ENCODE measurements at regions not wholly inside any gene's neighbourhood (a gene's known extent, or its start where the extent isn't known, plus 50 kb on each side); places are given as distances from the start of the nearest gene placed in this dataset.
A peak's percentile ranks its signal among the peaks of the same experiment; 100 is the strongest.
"Not testable (repeated sequence)": the region's sequence is repeated elsewhere in the genome, so short reads cannot be mapped to it uniquely, and the experiment has no call there.

DNA sequence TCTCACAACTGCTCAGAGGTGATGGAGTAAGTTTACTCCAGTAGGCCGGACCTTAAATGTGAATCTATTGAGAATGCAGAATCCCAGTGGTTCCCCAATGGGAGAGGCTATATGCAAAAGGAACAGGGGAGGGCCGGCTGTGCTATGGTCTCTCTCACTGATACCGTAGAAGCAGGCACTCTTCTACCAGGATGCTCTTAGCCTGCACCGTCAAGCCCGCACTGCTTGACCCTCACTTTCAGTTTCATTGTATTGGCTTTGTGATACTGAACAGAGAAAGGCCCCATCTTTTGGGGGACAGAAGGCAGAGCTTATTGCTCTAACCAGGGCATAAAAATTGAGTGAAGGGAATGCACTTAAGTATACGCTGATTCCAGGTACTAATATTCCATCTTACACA, 615.0 kb upstream of the RGMB start:
- in situ Hi-C loops (cut with HindIII; ENCODE audit: low pct_unique_long_range_greater_than_20kb, low sequenced_read_pairs), result no loop called here
- DNase-seq (ENCODE audit: low read depth), result no peak

DNA sequence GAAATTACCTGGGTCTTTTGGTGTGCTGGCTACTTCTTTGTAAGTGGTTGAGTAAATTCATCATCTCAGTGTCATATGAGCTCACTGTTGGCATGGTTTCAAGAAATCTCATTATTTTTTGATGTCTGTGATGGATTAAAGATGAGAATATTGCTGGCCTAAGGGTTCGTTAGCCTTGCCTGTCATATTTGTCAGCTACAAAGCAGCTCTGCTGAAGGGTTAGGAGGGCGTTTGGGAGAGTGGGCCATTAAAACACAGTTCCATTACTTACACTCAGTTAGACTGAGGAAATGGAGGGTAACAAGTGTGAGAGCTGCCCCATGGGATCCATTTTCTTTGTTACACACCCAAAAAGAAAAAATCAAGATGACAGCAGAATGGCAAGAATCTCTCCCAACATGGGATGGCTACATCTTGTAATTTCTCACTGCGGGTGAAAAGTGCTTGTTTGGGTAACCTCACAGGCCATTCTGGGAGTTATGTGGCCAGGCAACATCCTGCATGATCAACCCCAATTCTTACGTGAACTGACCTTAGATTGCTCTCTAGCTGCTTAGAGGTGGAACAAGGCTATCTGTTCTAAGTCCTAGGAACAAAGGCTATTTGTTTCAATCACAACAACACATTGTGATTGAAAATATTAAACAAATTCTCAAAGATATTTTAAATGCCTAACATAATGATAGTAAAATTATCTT, 609.5 kb upstream of the RGMB start:
- no peak for DNase-seq (ENCODE audit: low read depth)
- in situ Hi-C loops (cut with HindIII; ENCODE audit: low pct_unique_long_range_greater_than_20kb, low sequenced_read_pairs), result no loop called here

- DNase-seq (ENCODE audit: low read depth), result no peak
- in situ Hi-C loops (cut with HindIII; ENCODE audit: low pct_unique_long_range_greater_than_20kb, low sequenced_read_pairs), result no loop called here
These were observed 604.6 kb upstream of the RGMB start for GRCh38 chr5:98168871-98169270.

DNA sequence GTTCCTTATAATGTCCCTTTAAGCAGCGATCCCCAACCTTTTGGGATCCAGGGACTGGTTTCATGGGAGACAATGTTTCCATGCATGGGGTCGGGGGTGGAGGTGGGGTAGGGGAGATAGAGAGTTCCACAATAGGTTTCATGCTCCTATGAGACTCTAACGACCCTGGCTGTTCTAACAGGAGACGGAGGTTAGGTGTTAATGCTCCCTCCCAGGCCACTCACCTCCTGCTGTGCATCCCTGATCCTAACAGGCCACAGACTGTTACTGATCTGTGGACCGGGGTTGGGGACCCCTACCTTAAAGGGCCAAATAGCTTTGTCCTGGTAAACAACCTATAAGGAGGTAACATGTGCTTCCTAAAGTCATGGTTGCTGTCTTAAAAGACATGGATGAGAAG, 602.5 kb upstream of the RGMB start:
- in situ Hi-C loops (cut with HindIII; ENCODE audit: low pct_unique_long_range_greater_than_20kb, low sequenced_read_pairs), result no loop called here

GRCh38 chr5:98173334-98173733, 600.1 kb upstream of the RGMB start:
- no peak for DNase-seq (ENCODE audit: low read depth)
- in situ Hi-C loops (cut with HindIII; ENCODE audit: low pct_unique_long_range_greater_than_20kb, low sequenced_read_pairs), result no loop called here

More for the DNA sequence above, 602.5 kb upstream of the RGMB start:
- no peak for DNase-seq (ENCODE audit: low read depth)

GRCh38 chr5:98175474-98175873, 598.0 kb upstream of the RGMB start:
- DNase-seq (ENCODE audit: low read depth), result no peak
- in situ Hi-C loops (cut with HindIII; ENCODE audit: low pct_unique_long_range_greater_than_20kb, low sequenced_read_pairs), result no loop called here

- no peak for DNase-seq (ENCODE audit: low read depth)
- in situ Hi-C loops (cut with HindIII; ENCODE audit: low pct_unique_long_range_greater_than_20kb, low sequenced_read_pairs), result no loop called here
These were observed 593.4 kb upstream of the RGMB start for GRCh38 chr5:98179791-98180755.

GRCh38 chr5:98186128-98186527, 587.3 kb upstream of the RGMB start:
- no peak for DNase-seq (ENCODE audit: low read depth)
- in situ Hi-C loops (cut with HindIII; ENCODE audit: low pct_unique_long_range_greater_than_20kb, low sequenced_read_pairs), result no loop called here

- no peak for DNase-seq (ENCODE audit: low read depth)
- in situ Hi-C loops (cut with HindIII; ENCODE audit: low pct_unique_long_range_greater_than_20kb, low sequenced_read_pairs), result no loop called here
These were observed 585.5 kb upstream of the RGMB start for GRCh38 chr5:98187945-98188344.

GRCh38 chr5:98190344-98190743, 583.1 kb upstream of the RGMB start:
- DNase-seq (ENCODE audit: low read depth); in situ Hi-C loops (cut with HindIII; ENCODE audit: low pct_unique_long_range_greater_than_20kb, low sequenced_read_pairs): not testable (repeated sequence)

DNA sequence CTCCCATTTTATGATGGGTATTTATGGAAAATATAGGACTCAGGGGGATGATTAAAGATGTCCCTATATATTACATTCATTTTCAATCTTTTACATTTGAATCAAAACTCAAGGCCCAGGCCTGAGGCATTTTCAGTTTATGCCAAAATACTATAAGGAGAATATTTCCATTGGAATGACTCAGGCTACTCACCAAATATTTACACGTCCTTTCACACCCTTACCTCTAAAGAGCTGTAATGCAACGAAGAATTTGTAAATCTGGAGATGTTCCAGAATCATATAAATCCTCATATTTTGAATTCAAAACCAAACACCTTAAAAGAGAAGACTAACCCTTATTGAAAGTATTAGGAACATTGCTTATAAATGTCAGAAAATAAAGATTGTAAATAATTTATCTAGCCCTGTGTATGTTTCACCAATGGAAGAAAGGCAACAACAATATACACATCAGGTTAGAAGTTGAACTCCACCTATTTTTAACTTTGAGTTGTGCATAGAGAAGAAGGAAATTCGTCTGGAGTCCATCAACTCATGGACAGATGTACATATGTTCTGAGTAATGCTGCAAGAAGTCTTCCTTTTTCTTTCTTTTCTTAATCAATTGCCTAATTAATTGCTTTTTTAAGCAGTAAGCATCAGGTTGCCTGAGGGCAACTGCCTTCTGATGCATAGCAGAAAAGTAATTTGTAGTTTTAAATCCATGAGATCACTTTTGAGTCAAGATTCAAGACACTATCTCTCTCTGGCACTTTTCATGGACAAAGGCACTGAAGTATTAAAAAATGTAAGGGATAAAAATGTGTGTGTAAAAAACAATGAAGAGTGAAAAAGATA, 579.3 kb upstream of the RGMB start:
- in situ Hi-C loops (cut with HindIII; ENCODE audit: low pct_unique_long_range_greater_than_20kb, low sequenced_read_pairs), result no loop called here
- DNase-seq (ENCODE audit: low read depth), result no peak

- in situ Hi-C loops (cut with HindIII; ENCODE audit: low pct_unique_long_range_greater_than_20kb, low sequenced_read_pairs), result no loop called here
These were observed 572.5 kb upstream of the RGMB start for GRCh38 chr5:98200726-98201541.

DNA sequence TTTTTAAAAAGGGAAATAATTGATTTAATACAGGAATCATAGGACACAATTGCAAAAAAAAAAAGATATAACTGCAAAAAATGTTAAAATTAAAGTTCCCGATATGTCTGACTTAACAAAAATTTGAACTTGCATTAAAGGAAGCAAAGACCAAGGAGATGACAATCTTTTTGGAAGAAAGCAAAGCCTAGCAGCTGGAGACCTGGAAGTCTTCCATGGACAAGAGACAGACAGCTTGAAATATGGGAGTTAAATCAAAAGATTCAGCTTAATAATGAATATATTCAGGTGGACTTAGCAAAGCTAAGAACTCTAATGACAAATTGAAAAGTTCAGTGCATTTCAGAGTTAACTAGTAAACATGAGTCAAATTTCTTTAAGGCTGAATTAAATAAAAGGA, 568.7 kb upstream of the RGMB start:
- in situ Hi-C loops (cut with HindIII; ENCODE audit: low pct_unique_long_range_greater_than_20kb, low sequenced_read_pairs), result no loop called here
- no peak for DNase-seq (ENCODE audit: low read depth)

More at GRCh38 chr5:98200726-98201541, 572.5 kb upstream of the RGMB start:
- no peak for DNase-seq (ENCODE audit: low read depth)

- DNase-seq (ENCODE audit: low read depth), result peak; percentile 29
- in situ Hi-C loops (cut with HindIII; ENCODE audit: low pct_unique_long_range_greater_than_20kb, low sequenced_read_pairs), result no loop called here
These were observed 567.6 kb upstream of the RGMB start for GRCh38 chr5:98205691-98206461.

DNA sequence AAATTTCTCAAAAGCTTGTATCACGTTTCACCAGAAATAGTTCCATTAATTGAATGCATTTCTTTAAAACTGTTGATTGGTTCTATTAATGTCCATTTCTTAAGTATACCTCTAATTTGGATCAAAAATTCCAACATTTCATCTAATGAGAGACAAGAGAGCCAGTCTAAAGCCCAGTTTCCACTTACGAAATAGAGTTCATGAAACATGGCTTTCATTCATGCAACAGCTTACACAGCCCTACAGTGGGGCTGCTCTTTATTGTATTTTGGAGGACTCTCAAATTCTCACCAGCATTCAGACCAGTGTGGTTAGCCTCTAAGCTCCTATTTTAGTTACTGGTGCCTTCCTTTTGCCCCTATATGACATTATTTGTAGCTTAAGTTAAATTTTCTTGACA, 566.9 kb upstream of the RGMB start:
- in situ Hi-C loops (cut with HindIII; ENCODE audit: low pct_unique_long_range_greater_than_20kb, low sequenced_read_pairs), result no loop called here
- no peak for DNase-seq (ENCODE audit: low read depth)

GRCh38 chr5:98209418-98209817, 564.0 kb upstream of the RGMB start:
- in situ Hi-C loops (cut with HindIII; ENCODE audit: low pct_unique_long_range_greater_than_20kb, low sequenced_read_pairs), result no loop called here
- no peak for DNase-seq (ENCODE audit: low read depth)

Measured in Caki2 (cell line).